GM10266 (cell line): ENCODE measurements at regions not wholly inside any gene's neighbourhood (a gene's known extent, or its start where the extent isn't known, plus 50 kb on each side); places are given as distances from the start of the nearest gene placed in this dataset.

Experiments used
- DNase-seq: peaks from one replicate; pipeline ENCODE4 v3.0.0; 2012; ENCODE audit errors: extremely low spot score
- CTCF ChIP-seq: IDR thresholded peaks from 2 replicates; pipeline ENCODE4 v1.5.1; 2012; ENCODE audit warnings: mild to moderate bottlenecking, low read depth; ENCODE audit not compliant: control insufficient read depth, insufficient read depth; ENCODE audit errors: missing control alignments

- TF ChIP-seq CTCF: no peak
- no peak for DNase-seq
Observed at GRCh38 chr6:78808933-78809332, 58.4 kb upstream of the IRAK1BP1 start.

DNA sequence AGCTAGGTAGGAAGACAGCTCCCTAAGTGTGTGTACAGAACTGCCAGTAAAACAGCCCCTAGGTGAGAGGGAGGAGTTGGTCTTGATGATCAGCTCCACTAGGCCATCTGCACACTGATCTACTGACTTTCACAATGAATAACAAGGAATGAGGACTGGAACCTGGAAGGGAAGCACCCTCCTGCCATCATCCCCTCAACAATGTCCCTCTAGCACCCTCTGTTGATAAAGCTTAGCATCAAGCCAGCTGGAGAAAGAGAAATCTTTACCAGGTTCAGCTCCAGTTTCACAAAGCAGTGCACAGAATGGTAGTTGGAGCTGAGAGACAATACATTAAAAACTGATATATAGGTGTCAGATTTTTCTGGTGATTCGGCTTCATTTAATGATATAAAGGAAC, 57.2 kb upstream of the IRAK1BP1 start:
- TF ChIP-seq CTCF: peak; percentile 47
- DNase-seq: peak; percentile 14

DNA sequence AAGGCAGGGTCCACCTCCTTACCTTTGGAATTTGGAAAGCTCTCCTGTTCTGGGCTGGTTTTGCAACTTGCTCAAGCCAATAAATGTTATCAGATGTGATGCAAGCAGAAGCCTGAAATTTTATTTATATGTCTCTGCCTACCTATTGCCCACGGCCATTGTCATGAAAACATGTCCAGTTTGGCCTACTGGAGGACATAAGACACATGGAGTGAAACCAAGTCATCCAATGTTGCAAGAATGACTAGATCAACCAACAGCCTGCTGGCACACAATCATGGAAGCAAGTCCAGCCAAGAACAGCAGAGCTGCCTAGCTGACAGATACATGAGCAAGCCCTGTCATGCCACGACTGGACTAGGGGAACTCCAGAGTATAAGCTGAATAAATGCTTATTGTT, 56.7 kb upstream of the IRAK1BP1 start:
- no peak for DNase-seq
- no peak for TF ChIP-seq CTCF
